Fibroblast of villous mesenchyme (primary cell): ENCODE measurements at regions not wholly inside any gene's neighbourhood (a gene's known extent, or its start where the extent isn't known, plus 50 kb on each side); places are given as distances from the start of the nearest gene placed in this dataset.
A peak's percentile ranks its signal among the peaks of the same experiment; 100 is the strongest.

Experiments
- DNase-seq: peaks from one replicate; pipeline ENCODE4 v3.0.0-alpha.2; 2010; ENCODE audit warnings: low read depth
- H3K4me3 ChIP-seq: 2 replicates; pipeline ENCODE4 v1.5.1; 2011; ENCODE audit warnings: low read depth, mild to moderate bottlenecking, low read length
- TF ChIP-seq, protein P1 (sequence below): IDR thresholded peaks from 2 replicates; pipeline ENCODE4 v1.5.1; 2012; ENCODE audit warnings: low read depth, mild to moderate bottlenecking, low read length; ENCODE audit not compliant: insufficient read depth

DNA sequence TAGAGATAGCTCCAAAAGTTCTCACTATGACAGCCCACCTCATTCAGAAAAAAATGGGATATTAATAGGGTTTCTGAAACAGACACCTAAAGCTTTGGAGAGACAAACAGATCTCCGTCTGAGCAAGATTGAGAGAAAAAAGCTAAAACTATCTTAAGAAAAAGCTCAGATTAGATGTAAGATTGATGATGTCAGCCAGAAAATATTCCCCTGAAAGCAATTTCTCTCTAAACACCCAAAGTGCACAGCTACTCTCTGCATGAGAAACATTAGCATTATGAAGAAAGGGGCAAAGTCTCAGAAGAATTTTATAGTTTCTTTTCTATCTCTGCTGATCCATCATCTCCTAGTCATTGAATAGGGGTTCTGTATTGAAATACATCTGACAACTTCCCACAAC is 148.9 kb downstream of the ZNF737 start:
- DNase-seq: no peak
- TF ChIP-seq, protein P1, sequence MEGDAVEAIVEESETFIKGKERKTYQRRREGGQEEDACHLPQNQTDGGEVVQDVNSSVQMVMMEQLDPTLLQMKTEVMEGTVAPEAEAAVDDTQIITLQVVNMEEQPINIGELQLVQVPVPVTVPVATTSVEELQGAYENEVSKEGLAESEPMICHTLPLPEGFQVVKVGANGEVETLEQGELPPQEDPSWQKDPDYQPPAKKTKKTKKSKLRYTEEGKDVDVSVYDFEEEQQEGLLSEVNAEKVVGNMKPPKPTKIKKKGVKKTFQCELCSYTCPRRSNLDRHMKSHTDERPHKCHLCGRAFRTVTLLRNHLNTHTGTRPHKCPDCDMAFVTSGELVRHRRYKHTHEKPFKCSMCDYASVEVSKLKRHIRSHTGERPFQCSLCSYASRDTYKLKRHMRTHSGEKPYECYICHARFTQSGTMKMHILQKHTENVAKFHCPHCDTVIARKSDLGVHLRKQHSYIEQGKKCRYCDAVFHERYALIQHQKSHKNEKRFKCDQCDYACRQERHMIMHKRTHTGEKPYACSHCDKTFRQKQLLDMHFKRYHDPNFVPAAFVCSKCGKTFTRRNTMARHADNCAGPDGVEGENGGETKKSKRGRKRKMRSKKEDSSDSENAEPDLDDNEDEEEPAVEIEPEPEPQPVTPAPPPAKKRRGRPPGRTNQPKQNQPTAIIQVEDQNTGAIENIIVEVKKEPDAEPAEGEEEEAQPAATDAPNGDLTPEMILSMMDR: no peak
- no peak overlapping the region for H3K4me3 ChIP-seq

DNA sequence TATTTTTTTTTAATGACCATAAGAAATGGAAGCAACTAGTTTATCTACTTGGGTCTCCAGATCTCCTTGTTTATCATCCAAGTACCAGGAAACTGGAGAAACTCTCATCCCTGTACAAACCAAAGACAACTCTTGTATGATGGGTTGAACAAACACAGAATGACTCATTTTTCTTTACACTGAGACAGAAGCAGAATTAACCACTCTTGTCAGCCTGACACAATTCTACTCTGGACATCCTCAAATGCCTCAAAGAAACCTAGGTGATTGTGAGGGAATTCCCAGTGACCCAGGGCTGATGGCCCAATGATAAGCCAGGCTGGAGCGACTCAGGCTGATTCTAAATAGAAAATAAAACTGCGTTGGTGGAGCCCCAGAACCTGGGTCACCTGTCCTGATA is 151.5 kb downstream of the ZNF737 start:
- DNase-seq: no peak
- TF ChIP-seq, protein P1: no peak

DNA sequence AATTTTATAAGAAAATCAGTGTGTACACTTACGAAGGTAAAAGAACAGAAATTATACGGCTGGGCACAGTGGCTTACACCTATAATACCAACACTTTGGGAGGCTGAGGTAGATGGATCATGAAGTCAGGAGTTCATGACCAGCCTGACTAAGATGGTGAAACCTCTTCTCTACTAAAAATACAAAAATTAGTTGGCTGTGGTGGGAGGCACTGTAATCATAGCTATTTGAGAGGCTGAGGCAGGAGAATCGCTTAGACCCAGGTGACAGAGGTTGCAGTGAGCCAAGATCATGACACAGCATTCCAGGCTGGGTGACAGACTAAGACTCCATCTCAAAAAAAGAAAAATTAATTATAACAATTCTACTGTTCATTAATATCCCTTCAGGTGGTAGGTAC is 151.9 kb downstream of the ZNF737 start:
- TF ChIP-seq, protein P1: no peak
- no peak for DNase-seq
- no peak overlapping the region for H3K4me3 ChIP-seq

More for the DNA sequence above, 151.5 kb downstream of the ZNF737 start:
- no peak overlapping the region for H3K4me3 ChIP-seq

DNA sequence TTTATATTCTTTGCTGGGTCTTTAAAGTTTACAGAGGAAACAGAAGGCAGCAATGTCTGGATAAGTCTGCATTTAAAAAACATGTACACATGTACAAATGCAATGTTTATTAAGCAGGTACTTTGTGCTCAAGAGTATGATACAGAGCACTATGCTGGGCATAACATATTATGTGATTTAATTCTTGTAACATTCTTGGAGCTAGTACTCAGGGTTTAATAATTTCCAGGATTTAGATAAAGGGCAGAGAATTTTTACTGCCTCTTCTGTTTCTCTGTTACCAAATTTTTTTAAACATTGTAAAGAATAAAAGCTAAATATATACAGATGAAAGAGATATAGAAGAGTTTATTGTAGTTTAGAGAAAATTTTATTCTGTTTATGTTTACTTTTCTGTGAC is 152.7 kb downstream of the ZNF737 start:
- no peak overlapping the region for H3K4me3 ChIP-seq
- TF ChIP-seq, protein P1: no peak
- peak; percentile 5 for DNase-seq

DNA sequence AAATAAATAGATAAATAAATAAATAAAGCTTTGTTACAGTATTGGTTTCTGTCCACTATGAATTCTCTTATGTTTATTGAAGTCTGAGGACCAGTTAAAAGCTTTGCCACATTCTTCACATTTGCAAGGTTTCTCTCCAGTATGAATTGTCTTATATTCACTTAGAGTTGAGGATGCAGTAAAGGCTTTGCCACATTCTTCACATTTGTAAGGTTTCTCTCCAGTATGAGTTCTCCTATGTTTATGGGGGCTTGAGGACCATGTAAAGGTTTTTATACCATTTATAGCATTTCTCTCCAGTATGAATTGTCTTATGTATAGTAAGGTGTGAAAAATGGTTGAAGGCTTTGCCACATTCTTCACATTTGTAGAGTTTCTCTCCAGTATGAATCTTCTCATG is 168.3 kb downstream of the ZNF737 start:
- TF ChIP-seq, protein P1: no peak
- DNase-seq: no peak

DNA sequence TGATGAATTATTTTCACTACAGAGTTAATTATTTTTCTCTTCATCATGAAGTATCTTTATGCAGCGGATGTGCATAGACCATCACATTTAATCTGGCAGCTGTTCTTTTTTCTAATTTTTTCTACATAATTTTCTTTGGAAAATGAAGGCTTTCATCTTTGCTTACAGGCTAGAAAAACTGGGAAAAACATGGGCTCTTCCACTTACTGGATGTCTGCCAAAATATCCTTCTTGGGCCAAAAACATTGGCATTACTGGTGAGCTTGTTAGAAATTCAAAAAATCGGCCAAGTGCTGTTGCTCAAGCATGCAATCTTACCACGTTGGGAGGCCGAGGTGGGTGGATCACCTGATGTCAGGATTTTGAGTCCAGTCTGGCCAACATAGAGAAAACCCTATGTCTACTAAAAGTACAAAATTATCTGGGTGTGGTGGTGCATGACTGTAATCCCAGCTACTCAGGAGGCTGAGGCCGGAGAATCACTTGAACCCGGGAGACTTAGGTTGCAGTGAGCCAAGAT is 176.8 kb downstream of the ZNF737 start:
- TF ChIP-seq, protein P1: no peak
- no peak overlapping the region for H3K4me3 ChIP-seq
- no peak for DNase-seq

More for the DNA sequence above, 168.3 kb downstream of the ZNF737 start:
- H3K4me3 ChIP-seq: no peak overlapping the region

DNA sequence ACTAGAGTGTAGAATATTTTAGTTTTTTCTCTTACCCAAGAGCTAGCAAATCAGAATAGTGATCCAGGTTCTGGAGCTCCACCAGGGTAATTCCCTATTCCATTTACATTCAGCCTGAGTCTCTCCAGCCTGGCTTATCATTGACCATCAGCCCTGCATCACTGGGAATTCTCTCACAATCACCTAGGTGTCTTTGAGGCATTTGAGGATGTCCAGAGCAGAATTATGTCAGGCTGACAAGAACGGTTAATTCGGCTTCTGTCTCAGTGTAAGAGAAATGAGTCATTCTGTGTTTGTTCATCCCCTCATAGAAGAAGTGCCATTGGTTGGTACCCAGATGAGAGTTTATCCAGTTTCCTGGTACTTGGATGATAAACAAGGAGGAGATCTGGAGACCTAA is 180.5 kb downstream of the ZNF737 start:
- DNase-seq: no peak
- no peak overlapping the region for H3K4me3 ChIP-seq
- TF ChIP-seq, protein P1: no peak
